C4-2B (cell line): ENCODE measurements at regions not wholly inside any gene's neighbourhood (a gene's known extent, or its start where the extent isn't known, plus 50 kb on each side); places are given as distances from the start of the nearest gene placed in this dataset.

Experiments used
- H3K27ac ChIP-seq: fragments of 450-650 bp; 2 replicates; pipeline ENCODE4 v1.5.1; 2017
- CTCF ChIP-seq: fragments of 450-650 bp; conservative IDR thresholded peaks from 2 replicates; pipeline ENCODE4 v1.5.1; 2017; ENCODE audit warnings: mild to moderate bottlenecking
- ZFX ChIP-seq: fragments of 450-650 bp; IDR thresholded peaks from 2 replicates; pipeline ENCODE4 v1.6.1; 2017

- no peak overlapping the region for H3K27ac ChIP-seq
- TF ChIP-seq CTCF = no peak
- no peak for TF ChIP-seq ZFX
Observed at GRCh38 chr11:92440701-92441442, 216.3 kb downstream of the FAT3 start.

- no peak for TF ChIP-seq CTCF
- TF ChIP-seq ZFX = no peak
- H3K27ac ChIP-seq = no peak overlapping the region
Observed at GRCh38 chr11:92441443-92441726, 216.8 kb downstream of the FAT3 start.

GRCh38 chr11:92443199-92443598 lies 218.6 kb downstream of the FAT3 start:
- H3K27ac ChIP-seq = no peak overlapping the region
- TF ChIP-seq ZFX (no peak), CTCF (no peak)

- no peak overlapping the region for H3K27ac ChIP-seq
- TF ChIP-seq CTCF = no peak
- TF ChIP-seq ZFX = no peak
Observed at GRCh38 chr11:92447586-92447985, 223.0 kb downstream of the FAT3 start.

GRCh38 chr11:92449222-92449621 lies 224.6 kb downstream of the FAT3 start:
- no peak overlapping the region for H3K27ac ChIP-seq
- TF ChIP-seq CTCF = no peak
- no peak for TF ChIP-seq ZFX

GRCh38 chr11:92449780-92450179 lies 225.2 kb downstream of the FAT3 start:
- TF ChIP-seq CTCF (no peak), ZFX (no peak)
- H3K27ac ChIP-seq = no peak overlapping the region

GRCh38 chr11:92451063-92451462 lies 226.4 kb downstream of the FAT3 start:
- no peak for TF ChIP-seq ZFX
- TF ChIP-seq CTCF = no peak
- H3K27ac ChIP-seq = no peak overlapping the region
